ENCODE measurements at regions not wholly inside any gene's neighbourhood (a gene's known extent, or its start where the extent isn't known, plus 50 kb on each side); places are given as distances from the start of the nearest gene placed in this dataset.
A peak's percentile ranks its signal among the peaks of the same experiment; 100 is the strongest.

DNA sequence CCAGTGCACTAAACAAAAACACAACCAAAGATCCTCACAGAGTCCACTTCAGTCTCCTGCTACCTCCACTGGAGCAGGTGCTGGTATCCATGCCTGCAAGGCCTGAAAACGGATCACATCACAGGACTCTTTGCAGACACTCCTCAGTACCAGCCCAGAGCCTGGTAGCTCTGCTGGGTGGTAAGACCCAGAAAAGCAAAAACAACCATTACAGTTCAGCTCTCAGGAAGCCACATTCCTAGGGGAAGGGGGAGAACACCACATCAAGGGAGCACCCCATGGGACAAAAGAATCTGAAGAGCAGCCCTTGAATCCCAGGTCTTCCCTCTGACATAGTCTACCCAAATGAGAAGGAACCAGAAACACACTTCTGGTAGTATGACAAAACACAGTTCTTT, 52.5 kb upstream of the PFN2 start:
- ChIA-PET CTCF (no interaction called here), POLR2A (ENCODE audit: low non-redundant PET) (no interaction called here)
- H3K9me3 ChIP-seq (ENCODE audit: low read depth, low read length, poor library complexity, severe bottlenecking) = no peaks in the 10 kb centered on the region
- DNase-seq (ENCODE audit: low spot score) = no peak
- no peaks in the 10 kb centered on the region for H3K36me3 ChIP-seq (ENCODE audit: insufficient read depth, low read length, poor library complexity, severe bottlenecking)
- no TSS peak for BruUV-seq (replicated peaks)
- TF ChIP-seq EZH2 (IDR thresholded peaks at IDR 0.05; ENCODE audit: borderline replicate concordance, low read depth, low read length, poor library complexity, severe bottlenecking) = no peak
- TF ChIP-seq, protein P1, sequence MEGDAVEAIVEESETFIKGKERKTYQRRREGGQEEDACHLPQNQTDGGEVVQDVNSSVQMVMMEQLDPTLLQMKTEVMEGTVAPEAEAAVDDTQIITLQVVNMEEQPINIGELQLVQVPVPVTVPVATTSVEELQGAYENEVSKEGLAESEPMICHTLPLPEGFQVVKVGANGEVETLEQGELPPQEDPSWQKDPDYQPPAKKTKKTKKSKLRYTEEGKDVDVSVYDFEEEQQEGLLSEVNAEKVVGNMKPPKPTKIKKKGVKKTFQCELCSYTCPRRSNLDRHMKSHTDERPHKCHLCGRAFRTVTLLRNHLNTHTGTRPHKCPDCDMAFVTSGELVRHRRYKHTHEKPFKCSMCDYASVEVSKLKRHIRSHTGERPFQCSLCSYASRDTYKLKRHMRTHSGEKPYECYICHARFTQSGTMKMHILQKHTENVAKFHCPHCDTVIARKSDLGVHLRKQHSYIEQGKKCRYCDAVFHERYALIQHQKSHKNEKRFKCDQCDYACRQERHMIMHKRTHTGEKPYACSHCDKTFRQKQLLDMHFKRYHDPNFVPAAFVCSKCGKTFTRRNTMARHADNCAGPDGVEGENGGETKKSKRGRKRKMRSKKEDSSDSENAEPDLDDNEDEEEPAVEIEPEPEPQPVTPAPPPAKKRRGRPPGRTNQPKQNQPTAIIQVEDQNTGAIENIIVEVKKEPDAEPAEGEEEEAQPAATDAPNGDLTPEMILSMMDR (conservative IDR thresholded peaks at IDR 0.05; ENCODE audit: low read depth, low read length) = no peak
- no peaks in the 10 kb centered on the region for H3K4me1 ChIP-seq (ENCODE audit: insufficient read depth, low read length, poor library complexity, severe bottlenecking)
- H3K4me3 ChIP-seq (ENCODE audit: low read depth, low read length, poor library complexity, severe bottlenecking) = no peak overlapping the region
- H3K27ac ChIP-seq (ENCODE audit: low read depth, low read length, poor library complexity, severe bottlenecking) = no peak overlapping the region
- intact Hi-C loops (cut with micrococcal nuclease; ENCODE audit: unreplicated experiment) = no loop called here
- no peaks in the 10 kb centered on the region for H3K27me3 ChIP-seq (replicated peaks; ENCODE audit: insufficient read depth, low read depth, low read length, poor library complexity)

GRCh38 chr3:150022381-150023238, 51.9 kb upstream of the PFN2 start:
- no TSS peak for BruUV-seq (replicated peaks)
- H3K4me3 ChIP-seq (ENCODE audit: low read depth, low read length, poor library complexity, severe bottlenecking) = no peak overlapping the region
- ChIA-PET CTCF (no interaction called here), POLR2A (ENCODE audit: low non-redundant PET) (no interaction called here)
- H3K27me3 ChIP-seq (replicated peaks; ENCODE audit: insufficient read depth, low read depth, low read length, poor library complexity) = no peaks in the 10 kb centered on the region
- no peaks in the 10 kb centered on the region for H3K36me3 ChIP-seq (ENCODE audit: insufficient read depth, low read length, poor library complexity, severe bottlenecking)
- no peaks in the 10 kb centered on the region for H3K9me3 ChIP-seq (ENCODE audit: low read depth, low read length, poor library complexity, severe bottlenecking)
- no peaks in the 10 kb centered on the region for H3K4me1 ChIP-seq (ENCODE audit: insufficient read depth, low read length, poor library complexity, severe bottlenecking)
- peak; percentile 34 for DNase-seq (ENCODE audit: low spot score)
- TF ChIP-seq, protein P1 (conservative IDR thresholded peaks at IDR 0.05; ENCODE audit: low read depth, low read length) = no peak
- no peak for TF ChIP-seq EZH2 (IDR thresholded peaks at IDR 0.05; ENCODE audit: borderline replicate concordance, low read depth, low read length, poor library complexity, severe bottlenecking)
- intact Hi-C loops (cut with micrococcal nuclease; ENCODE audit: unreplicated experiment) = no loop called here
- no peak overlapping the region for H3K27ac ChIP-seq (ENCODE audit: low read depth, low read length, poor library complexity, severe bottlenecking)

DNA sequence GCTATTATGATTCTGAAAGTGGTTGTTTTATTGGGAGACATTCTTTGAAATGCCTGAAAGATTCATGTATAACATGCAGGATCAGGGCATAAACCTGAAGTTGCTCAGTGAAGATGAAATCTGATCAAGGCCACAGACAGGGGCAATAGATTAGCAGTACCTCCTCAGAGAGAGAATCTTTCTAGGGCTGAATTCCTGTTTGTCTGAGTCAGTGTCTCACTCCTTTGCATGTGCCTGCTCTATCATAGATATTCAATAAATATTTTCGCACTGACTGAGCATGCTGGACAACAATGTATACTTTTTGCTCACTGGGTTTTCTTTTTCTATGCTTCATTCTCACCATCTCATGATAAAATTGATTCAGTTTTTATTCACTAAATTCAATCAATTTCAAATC, 49.8 kb upstream of the PFN2 start:
- no peaks in the 10 kb centered on the region for H3K36me3 ChIP-seq (ENCODE audit: insufficient read depth, low read length, poor library complexity, severe bottlenecking)
- TF ChIP-seq, protein P1 (conservative IDR thresholded peaks at IDR 0.05; ENCODE audit: low read depth, low read length) = no peak
- no peak for TF ChIP-seq EZH2 (IDR thresholded peaks at IDR 0.05; ENCODE audit: borderline replicate concordance, low read depth, low read length, poor library complexity, severe bottlenecking)
- no peaks in the 10 kb centered on the region for H3K4me1 ChIP-seq (ENCODE audit: insufficient read depth, low read length, poor library complexity, severe bottlenecking)
- BruUV-seq (replicated peaks) = no TSS peak
- no peaks in the 10 kb centered on the region for H3K9me3 ChIP-seq (ENCODE audit: low read depth, low read length, poor library complexity, severe bottlenecking)
- intact Hi-C loops (cut with micrococcal nuclease; ENCODE audit: unreplicated experiment) = no loop called here
- H3K27me3 ChIP-seq (replicated peaks; ENCODE audit: insufficient read depth, low read depth, low read length, poor library complexity) = no peaks in the 10 kb centered on the region
- CTCF ChIA-PET = no interaction called here
- H3K27ac ChIP-seq (ENCODE audit: low read depth, low read length, poor library complexity, severe bottlenecking) = no peak overlapping the region
- POLR2A ChIA-PET (ENCODE audit: low non-redundant PET) = no interaction called here
- no peak for DNase-seq (ENCODE audit: low spot score)
- H3K4me3 ChIP-seq (ENCODE audit: low read depth, low read length, poor library complexity, severe bottlenecking) = no peak overlapping the region
